Esophagus muscularis mucosa (tissue), 4 donors: ENCODE measurements at regions not wholly inside any gene's neighbourhood (a gene's known extent, or its start where the extent isn't known, plus 50 kb on each side); places are given as distances from the start of the nearest gene placed in this dataset.

Source experiments
- EP300 ChIP-seq: sonication (generic); formaldehyde crosslinking; IDR thresholded peaks from one replicate; pipeline ENCODE4 v1.6.1; 2017; ENCODE audit warnings: antibody characterized with exemption
- POLR2A ChIP-seq: fragments of 450-650 bp; IDR thresholded peaks from one replicate; pipeline ENCODE4 v1.6.1; 2017; ENCODE audit warnings: antibody characterized with exemption, moderate library complexity, mild to moderate bottlenecking, low read depth
- POLR2AphosphoS5 ChIP-seq, 2 donors: sonication (generic); formaldehyde crosslinking; IDR thresholded peaks; one replicate each; pipeline ENCODE4 v1.6.1; 2017; ENCODE audit warnings: antibody characterized with exemption in 2 of 2
- TF ChIP-seq, protein P1 (sequence below), 3 experiments: fragments of 200-600 bp in 2 of 3; fragments of 450-650 bp in 1 of 3; sonication (generic) in 2 of 3; IDR thresholded peaks; one replicate each; pipeline ENCODE4 v1.5.1; 2017 to 2019; ENCODE audit warnings: antibody characterized with exemption in 3 of 3, mild to moderate bottlenecking in 2 of 3, moderate library complexity in 1 of 3

DNA sequence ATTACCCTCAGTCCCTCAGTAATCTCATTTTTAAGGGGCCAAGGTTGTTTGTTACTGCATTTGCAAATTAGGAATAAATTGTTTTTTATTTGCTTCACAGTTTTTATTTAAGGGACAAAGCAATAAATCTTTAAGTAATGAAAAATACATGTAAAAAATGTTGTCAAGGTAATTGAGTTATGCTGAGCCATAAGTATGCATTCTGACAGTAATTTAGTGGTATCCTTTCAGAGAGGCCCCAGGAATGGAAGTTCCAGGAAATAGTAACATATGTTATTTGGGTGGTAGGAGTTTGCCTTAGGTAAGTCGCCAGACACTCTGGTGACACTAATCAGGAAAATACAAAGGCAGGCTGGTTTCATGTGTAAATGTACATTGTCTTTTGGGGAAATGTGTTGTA, 1787.9 kb upstream of the WWC1 start:
- TF ChIP-seq POLR2A (no peak), EP300 (no peak), POLR2AphosphoS5 (IDR thresholded peaks at IDR 0.05) (no peak)
- TF ChIP-seq, protein P1, sequence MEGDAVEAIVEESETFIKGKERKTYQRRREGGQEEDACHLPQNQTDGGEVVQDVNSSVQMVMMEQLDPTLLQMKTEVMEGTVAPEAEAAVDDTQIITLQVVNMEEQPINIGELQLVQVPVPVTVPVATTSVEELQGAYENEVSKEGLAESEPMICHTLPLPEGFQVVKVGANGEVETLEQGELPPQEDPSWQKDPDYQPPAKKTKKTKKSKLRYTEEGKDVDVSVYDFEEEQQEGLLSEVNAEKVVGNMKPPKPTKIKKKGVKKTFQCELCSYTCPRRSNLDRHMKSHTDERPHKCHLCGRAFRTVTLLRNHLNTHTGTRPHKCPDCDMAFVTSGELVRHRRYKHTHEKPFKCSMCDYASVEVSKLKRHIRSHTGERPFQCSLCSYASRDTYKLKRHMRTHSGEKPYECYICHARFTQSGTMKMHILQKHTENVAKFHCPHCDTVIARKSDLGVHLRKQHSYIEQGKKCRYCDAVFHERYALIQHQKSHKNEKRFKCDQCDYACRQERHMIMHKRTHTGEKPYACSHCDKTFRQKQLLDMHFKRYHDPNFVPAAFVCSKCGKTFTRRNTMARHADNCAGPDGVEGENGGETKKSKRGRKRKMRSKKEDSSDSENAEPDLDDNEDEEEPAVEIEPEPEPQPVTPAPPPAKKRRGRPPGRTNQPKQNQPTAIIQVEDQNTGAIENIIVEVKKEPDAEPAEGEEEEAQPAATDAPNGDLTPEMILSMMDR (IDR thresholded peaks at IDR 0.05): no peak
